OCI-LY7 (cell line): ENCODE measurements at regions not wholly inside any gene's neighbourhood (a gene's known extent, or its start where the extent isn't known, plus 50 kb on each side); places are given as distances from the start of the nearest gene placed in this dataset.

Source experiments
- EZH2phosphoT487 ChIP-seq: fragments of 200-600 bp; sonication (generic); IDR thresholded peaks from 2 replicates; pipeline ENCODE4 v1.6.1; 2018; ENCODE audit warnings: low read depth, borderline replicate concordance, mild to moderate bottlenecking, mixed run types, antibody characterized with exemption, low read length, moderate library complexity, mixed read lengths
- TF ChIP-seq, protein P1 (sequence below): fragments of 200-600 bp; sonication (generic); conservative IDR thresholded peaks from 2 replicates; pipeline ENCODE4 v1.5.1; 2014; ENCODE audit warnings: mild to moderate bottlenecking, antibody characterized with exemption, low read length, moderate library complexity, mixed read lengths

DNA sequence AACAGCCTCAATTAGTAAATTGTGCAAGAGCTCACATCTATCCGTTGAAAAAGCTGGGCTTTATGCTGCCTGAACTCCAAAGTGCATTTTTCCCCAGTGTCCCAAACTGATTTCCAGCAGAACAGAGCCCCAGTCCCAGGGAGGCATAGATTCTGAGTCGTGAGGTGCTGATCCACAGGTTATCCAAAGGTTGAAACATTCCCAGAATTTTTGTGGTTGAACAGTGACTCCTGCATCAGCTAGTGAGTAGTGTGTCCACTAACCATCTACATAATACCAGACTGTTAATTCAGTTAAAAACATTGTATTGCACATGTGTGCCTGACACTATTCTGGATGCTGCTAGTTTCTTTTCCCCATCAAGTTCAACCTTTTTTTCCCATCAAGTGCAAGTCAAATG, 761.5 kb downstream of the GATA3 start:
- TF ChIP-seq, protein P1, sequence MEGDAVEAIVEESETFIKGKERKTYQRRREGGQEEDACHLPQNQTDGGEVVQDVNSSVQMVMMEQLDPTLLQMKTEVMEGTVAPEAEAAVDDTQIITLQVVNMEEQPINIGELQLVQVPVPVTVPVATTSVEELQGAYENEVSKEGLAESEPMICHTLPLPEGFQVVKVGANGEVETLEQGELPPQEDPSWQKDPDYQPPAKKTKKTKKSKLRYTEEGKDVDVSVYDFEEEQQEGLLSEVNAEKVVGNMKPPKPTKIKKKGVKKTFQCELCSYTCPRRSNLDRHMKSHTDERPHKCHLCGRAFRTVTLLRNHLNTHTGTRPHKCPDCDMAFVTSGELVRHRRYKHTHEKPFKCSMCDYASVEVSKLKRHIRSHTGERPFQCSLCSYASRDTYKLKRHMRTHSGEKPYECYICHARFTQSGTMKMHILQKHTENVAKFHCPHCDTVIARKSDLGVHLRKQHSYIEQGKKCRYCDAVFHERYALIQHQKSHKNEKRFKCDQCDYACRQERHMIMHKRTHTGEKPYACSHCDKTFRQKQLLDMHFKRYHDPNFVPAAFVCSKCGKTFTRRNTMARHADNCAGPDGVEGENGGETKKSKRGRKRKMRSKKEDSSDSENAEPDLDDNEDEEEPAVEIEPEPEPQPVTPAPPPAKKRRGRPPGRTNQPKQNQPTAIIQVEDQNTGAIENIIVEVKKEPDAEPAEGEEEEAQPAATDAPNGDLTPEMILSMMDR: no peak
- TF ChIP-seq EZH2phosphoT487: no peak
